HCT116 (cell line): ENCODE measurements at regions not wholly inside any gene's neighbourhood (a gene's known extent, or its start where the extent isn't known, plus 50 kb on each side); places are given as distances from the start of the nearest gene placed in this dataset.

ENCODE experiments used
- ATAC-seq: fragments of 200-7000 bp; cut with Tn5 transposase; 2 replicates; pipeline ENCODE4 v1.9.1; 2020; ENCODE audit warnings: mild to moderate bottlenecking, moderate library complexity
- BruUV-seq: library from RNA; stranded (reverse); fragments of 400-500 nt; replicated peaks from 2 replicates; lab custom pipeline; 2021; lab: Mats Ljungman, UMichigan
- CTCF ChIA-PET: fragments of 300-600 bp; sonication (Branson Sonifier 250); formaldehyde crosslinking; loops from one replicate; lab custom pipeline; 2021; ENCODE audit warnings: antibody characterized with exemption; lab: Charles Lee
- POLR2A ChIA-PET: fragments of 300-600, 350-600 bp; sonication (Branson Sonifier 250); formaldehyde crosslinking; loops from one replicate; lab custom pipeline; 2021; ENCODE audit warnings: antibody characterized with exemption; lab: Charles Lee
- RAD21 ChIA-PET, 2 experiments: fragments of 300-600 bp; sonication (Branson Sonifier 250); formaldehyde crosslinking; loops; one replicate each; lab custom pipeline; 2023; ENCODE audit warnings: low total read pairs in 2 of 2; ENCODE audit not compliant: uncharacterized antibody in 2 of 2, unreplicated experiment in 2 of 2, low non-redundant PET in 1 of 2; lab: Charles Lee
- DNase-seq: peaks from one replicate; pipeline ENCODE4 v3.0.0-alpha.2; 2010; ENCODE audit warnings: low read depth, low spot score
- H2AFZ ChIP-seq: fragments of 200-600 bp; shearing (Covaris generic), sonication (generic); 2 replicates; pipeline ENCODE4 v1.6.1; 2017; ENCODE audit warnings: low read depth, mixed run types, mixed read lengths, antibody characterized with exemption, low read length; ENCODE audit not compliant: poor library complexity, severe bottlenecking
- H3K27ac ChIP-seq: 2 replicates; pipeline ENCODE4 v1.5.1; 2012; ENCODE audit warnings: low read depth, low read length
- H3K27me3 ChIP-seq: fragments of 200-600 bp; sonication (generic); 2 replicates; pipeline ENCODE4 v1.6.1; 2016; ENCODE audit warnings: mixed run types, low read length, mixed read lengths; ENCODE audit not compliant: insufficient read depth
- H3K36me3 ChIP-seq, 2 experiments: fragments of 200-500 bp in 1 of 2; fragments of 200-600 bp in 1 of 2; sonication (Bioruptor generic) in 1 of 2; sonication (generic) in 1 of 2; 2 replicates each; pipeline versions ENCODE4 v1.5.1 to v1.6.1; 2014 to 2016; ENCODE audit warnings: low read length in 2 of 2, inconsistent platforms in 1 of 2, mixed read lengths in 1 of 2, mixed run types in 1 of 2; ENCODE audit not compliant: insufficient read depth in 2 of 2, control insufficient read depth in 1 of 2
- H3K4me1 ChIP-seq, 2 experiments: fragments of 200-600 bp in 1 of 2; sonication (generic) in 1 of 2; 2 replicates each; pipeline versions ENCODE4 v1.5.1 to v1.6.1; 2012 to 2017; ENCODE audit warnings: low read length in 2 of 2, inconsistent platforms in 1 of 2, mild to moderate bottlenecking in 1 of 2, mixed read lengths in 1 of 2, mixed run types in 1 of 2, moderate library complexity in 1 of 2; ENCODE audit not compliant: insufficient read depth in 2 of 2, control insufficient read depth in 1 of 2
- H3K4me2 ChIP-seq: fragments of 200-600 bp; sonication (generic); 2 replicates; pipeline ENCODE4 v1.6.1; 2017; ENCODE audit warnings: mixed run types, low read length, mixed read lengths
- H3K4me3 ChIP-seq, 2 experiments: fragments of 200-600 bp in 1 of 2; sonication (generic) in 1 of 2; replicated peaks in 1 of 2; 2 replicates each; pipeline ENCODE4 v1.5.1; 2011 to 2016; ENCODE audit warnings: low read length in 2 of 2, control low read depth in 1 of 2, low read depth in 1 of 2, mild to moderate bottlenecking in 1 of 2, mixed read lengths in 1 of 2, mixed run types in 1 of 2
- H3K79me2 ChIP-seq: fragments of 200-600 bp; sonication (generic); 2 replicates; pipeline ENCODE4 v1.6.1; 2017; ENCODE audit warnings: mild to moderate bottlenecking, mixed run types, low read length, moderate library complexity, mixed read lengths; ENCODE audit not compliant: insufficient read depth
- H3K9ac ChIP-seq: fragments of 200-600 bp; sonication (generic); 2 replicates; pipeline ENCODE4 v1.6.1; 2016; ENCODE audit warnings: low read length, mixed read lengths
- H3K9me2 ChIP-seq: fragments of 200-600 bp; sonication (generic), shearing (Covaris generic); 2 replicates; pipeline ENCODE4 v1.6.1; 2017; ENCODE audit warnings: mixed run types, mild to moderate bottlenecking, moderate library complexity; ENCODE audit not compliant: insufficient read depth
- H3K9me3 ChIP-seq, 2 experiments: fragments of 200-500 bp in 1 of 2; fragments of 200-600 bp in 1 of 2; sonication (Bioruptor generic) in 1 of 2; sonication (generic) in 1 of 2; 2 replicates each; pipeline ENCODE4 v1.6.1; 2014 to 2017; ENCODE audit warnings: low read length in 2 of 2, mixed read lengths in 2 of 2, inconsistent platforms in 1 of 2, low read depth in 1 of 2, mild to moderate bottlenecking in 1 of 2, mixed run types in 1 of 2, moderate library complexity in 1 of 2; ENCODE audit not compliant: control insufficient read depth in 1 of 2, insufficient read depth in 1 of 2
- H4K20me1 ChIP-seq: fragments of 200-600 bp; sonication (generic), shearing (Covaris generic); 2 replicates; pipeline ENCODE4 v1.6.1; 2017; ENCODE audit warnings: mixed run types, mild to moderate bottlenecking, moderate library complexity; ENCODE audit not compliant: insufficient read depth
- CBX3 ChIP-seq: IDR thresholded peaks from 2 replicates; pipeline ENCODE4 v1.6.1; 2012; ENCODE audit warnings: low read depth
- EGR1 ChIP-seq: IDR thresholded peaks from 2 replicates; pipeline ENCODE4 v1.6.1; 2012; ENCODE audit warnings: low read depth
- ELF1 ChIP-seq: IDR thresholded peaks from 2 replicates; pipeline ENCODE4 v1.6.1; 2012; ENCODE audit warnings: low read depth, borderline replicate concordance
- EZH2 ChIP-seq: fragments of 200-600 bp; sonication (generic); IDR thresholded peaks from 2 replicates; pipeline ENCODE4 v1.6.1; 2017; ENCODE audit warnings: antibody characterized with exemption, mixed run types
- EZH2phosphoT487 ChIP-seq: fragments of 200-600 bp; IDR thresholded peaks from 2 replicates; pipeline ENCODE4 v1.6.1; 2018; ENCODE audit warnings: antibody characterized with exemption, borderline replicate concordance
- POLR2AphosphoS5 ChIP-seq: IDR thresholded peaks from 2 replicates; pipeline ENCODE4 v1.6.1; 2011; ENCODE audit warnings: mild to moderate bottlenecking, low read depth, low read length, moderate library complexity
- RAD21 ChIP-seq: IDR thresholded peaks from 2 replicates; pipeline ENCODE4 v1.6.1; 2012; ENCODE audit warnings: low read depth, mild to moderate bottlenecking
- SIN3A ChIP-seq: IDR thresholded peaks from 2 replicates; pipeline ENCODE4 v1.6.1; 2012; ENCODE audit warnings: low read depth
- SP1 ChIP-seq: IDR thresholded peaks from 2 replicates; pipeline ENCODE4 v1.6.1; 2012; ENCODE audit warnings: low read depth
- SRF ChIP-seq: IDR thresholded peaks from 2 replicates; pipeline ENCODE4 v1.6.1; 2012; ENCODE audit warnings: low read depth
- TCF7L2 ChIP-seq: IDR thresholded peaks from 2 replicates; pipeline ENCODE4 v1.7.0; 2011; ENCODE audit warnings: borderline replicate concordance, inconsistent platforms; ENCODE audit not compliant: insufficient read depth, insufficient read length; ENCODE audit errors: extremely low read depth
- YY1 ChIP-seq: IDR thresholded peaks from 2 replicates; pipeline ENCODE4 v1.6.1; 2011; ENCODE audit warnings: low read length, low read depth, moderate library complexity, mild to moderate bottlenecking; ENCODE audit not compliant: insufficient replicate concordance; ENCODE audit errors: extremely low read depth
- ZFX ChIP-seq: fragments of 450-650 bp; IDR thresholded peaks from 2 replicates; pipeline ENCODE4 v1.6.1; 2017
- ZNF274 ChIP-seq: fragments of 200-500 bp; sonication (Bioruptor generic); IDR thresholded peaks from 2 replicates; pipeline ENCODE4 v1.6.1; 2014; ENCODE audit warnings: mild to moderate bottlenecking, low read depth, low read length, inconsistent platforms
- intact Hi-C: fragments of 100-400 bp; cut with micrococcal nuclease; formaldehyde crosslinking; loops from 2 replicates; pipeline ENCODE4 v1.10.0; 2022
- TF ChIP-seq, protein P1 (sequence below), 3 experiments: fragments of 200-600 bp in 1 of 3; sonication (generic) in 1 of 3; IDR thresholded peaks in 2 of 3; conservative IDR thresholded peaks in 1 of 3; 2 replicates each; pipeline ENCODE4 v1.5.1; 2012 to 2017; ENCODE audit warnings: low read depth in 2 of 3, low read length in 2 of 3, antibody characterized with exemption in 1 of 3, borderline replicate concordance in 1 of 3, control low read depth in 1 of 3, mild to moderate bottlenecking in 1 of 3, mixed read lengths in 1 of 3, mixed run types in 1 of 3, moderate library complexity in 1 of 3; ENCODE audit not compliant: insufficient read depth in 1 of 3
- TF ChIP-seq, protein P2 (sequence below): IDR thresholded peaks from 2 replicates; pipeline ENCODE4 v1.6.1; 2012
- TF ChIP-seq, protein P3 (sequence below): IDR thresholded peaks from 2 replicates; pipeline ENCODE4 v1.6.1; 2012
- TF ChIP-seq, protein P4 (sequence below): IDR thresholded peaks from 2 replicates; pipeline ENCODE4 v1.6.1; 2011; ENCODE audit warnings: mild to moderate bottlenecking, low read length, moderate library complexity; ENCODE audit not compliant: insufficient replicate concordance; ENCODE audit errors: extremely low read depth

DNA sequence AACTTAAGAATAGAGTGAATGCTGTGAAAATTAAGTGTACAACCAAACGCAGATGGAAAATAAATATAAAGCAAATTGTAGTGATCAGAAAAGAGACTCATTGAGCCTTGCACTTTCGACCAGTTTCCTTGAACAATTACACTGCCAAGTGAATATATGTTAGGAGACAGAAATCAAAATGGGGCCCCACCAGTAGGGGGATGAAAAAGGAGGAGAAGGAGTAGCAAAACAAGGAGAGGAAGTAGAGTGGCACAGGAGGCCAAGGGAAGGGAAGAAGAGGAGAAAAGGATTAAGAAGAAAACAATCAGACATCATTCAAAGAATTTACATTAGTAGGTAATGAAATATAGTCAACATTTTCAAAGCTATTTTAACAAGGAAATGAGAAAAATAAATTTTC is 1770.6 kb downstream of the PLA2G4A start:
- intact Hi-C loops = no loop called here
- TF ChIP-seq ZFX = no peak
- TF ChIP-seq, protein P1, sequence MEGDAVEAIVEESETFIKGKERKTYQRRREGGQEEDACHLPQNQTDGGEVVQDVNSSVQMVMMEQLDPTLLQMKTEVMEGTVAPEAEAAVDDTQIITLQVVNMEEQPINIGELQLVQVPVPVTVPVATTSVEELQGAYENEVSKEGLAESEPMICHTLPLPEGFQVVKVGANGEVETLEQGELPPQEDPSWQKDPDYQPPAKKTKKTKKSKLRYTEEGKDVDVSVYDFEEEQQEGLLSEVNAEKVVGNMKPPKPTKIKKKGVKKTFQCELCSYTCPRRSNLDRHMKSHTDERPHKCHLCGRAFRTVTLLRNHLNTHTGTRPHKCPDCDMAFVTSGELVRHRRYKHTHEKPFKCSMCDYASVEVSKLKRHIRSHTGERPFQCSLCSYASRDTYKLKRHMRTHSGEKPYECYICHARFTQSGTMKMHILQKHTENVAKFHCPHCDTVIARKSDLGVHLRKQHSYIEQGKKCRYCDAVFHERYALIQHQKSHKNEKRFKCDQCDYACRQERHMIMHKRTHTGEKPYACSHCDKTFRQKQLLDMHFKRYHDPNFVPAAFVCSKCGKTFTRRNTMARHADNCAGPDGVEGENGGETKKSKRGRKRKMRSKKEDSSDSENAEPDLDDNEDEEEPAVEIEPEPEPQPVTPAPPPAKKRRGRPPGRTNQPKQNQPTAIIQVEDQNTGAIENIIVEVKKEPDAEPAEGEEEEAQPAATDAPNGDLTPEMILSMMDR (IDR thresholded peaks at IDR 0.05 in 2 of 3, conservative IDR thresholded peaks at IDR 0.05 in 1 of 3; ENCODE audit: borderline replicate concordance in 1 of 3, insufficient read depth in 1 of 3, low read depth in 2 of 3, low read length in 2 of 3) = peak in 1 of 3 experiments; percentile 33; a peak in 1 of 6 replicates
- no peak; the same call in 1 of the 2 replicates for ATAC-seq
- Histone ChIP-seq H3K9ac (no peak overlapping the region), H3K4me1 (no peaks in the 10 kb centered on the region), H3K9me2 (no peaks in the 10 kb centered on the region), H2AFZ (peak overlapping the region; percentile 33), H3K27me3 (no peaks in the 10 kb centered on the region), H3K9me3 (no peaks in the 10 kb centered on the region; a peak in 1 of 4 replicates), H4K20me1 (no peaks in the 10 kb centered on the region), H3K36me3 (no peaks in the 10 kb centered on the region), H3K27ac (no peak overlapping the region), H3K4me2 (no peak overlapping the region), H3K4me3 (no peak overlapping the region), H3K79me2 (no peaks in the 10 kb centered on the region)
- DNase-seq = no peak
- ChIA-PET RAD21 (no interaction called here), POLR2A (no interaction called here), CTCF (no interaction called here)
- BruUV-seq = no TSS peak

DNA sequence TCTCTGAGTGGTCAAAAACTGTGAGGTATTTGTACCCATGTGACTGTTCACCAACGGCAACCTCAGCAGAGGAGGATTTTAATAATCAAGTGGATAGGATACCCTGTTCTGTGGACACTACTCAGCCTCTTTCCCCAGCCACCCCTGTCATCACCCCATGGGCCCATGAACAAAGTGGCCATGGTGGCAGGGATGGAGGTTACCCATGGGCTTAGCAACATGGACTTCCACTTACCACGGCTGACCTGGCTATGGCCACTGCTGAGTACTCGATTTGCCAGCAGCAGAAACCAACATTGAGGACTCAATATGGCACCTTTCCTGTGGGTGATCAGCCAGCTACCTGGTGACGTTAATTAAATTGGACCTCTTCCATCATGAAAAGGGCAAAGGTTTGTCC is 1782.7 kb downstream of the PLA2G4A start:
- no peaks in the 10 kb centered on the region for H3K9me2 ChIP-seq
- no peaks in the 10 kb centered on the region for H3K4me1 ChIP-seq
- ChIA-PET POLR2A (no interaction called here), CTCF (no interaction called here), RAD21 (no interaction called here)
- H3K27me3 ChIP-seq = no peaks in the 10 kb centered on the region
- DNase-seq (no peak), ATAC-seq (no peak)
- no peaks in the 10 kb centered on the region for H3K79me2 ChIP-seq
- H4K20me1 ChIP-seq = no peaks in the 10 kb centered on the region
- no peak overlapping the region for H3K27ac ChIP-seq
- H3K9me3 ChIP-seq = no peaks in the 10 kb centered on the region; a peak in 1 of 4 replicates
- no peak overlapping the region for H3K4me3 ChIP-seq
- no peak overlapping the region for H3K4me2 ChIP-seq
- no peaks in the 10 kb centered on the region for H3K36me3 ChIP-seq
- H2AFZ ChIP-seq = no peak overlapping the region
- TF ChIP-seq EGR1 (no peak), YY1 (no peak), POLR2AphosphoS5 (no peak), RAD21 (no peak), ZNF274 (no peak), TCF7L2 (no peak), SIN3A (no peak), SRF (no peak), CBX3 (no peak), EZH2phosphoT487 (no peak), ELF1 (no peak), ZFX (no peak), SP1 (no peak), EZH2 (no peak)
- TF ChIP-seq, protein P2, sequence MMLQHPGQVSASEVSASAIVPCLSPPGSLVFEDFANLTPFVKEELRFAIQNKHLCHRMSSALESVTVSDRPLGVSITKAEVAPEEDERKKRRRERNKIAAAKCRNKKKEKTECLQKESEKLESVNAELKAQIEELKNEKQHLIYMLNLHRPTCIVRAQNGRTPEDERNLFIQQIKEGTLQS = no peak
- TF ChIP-seq, protein P3, sequence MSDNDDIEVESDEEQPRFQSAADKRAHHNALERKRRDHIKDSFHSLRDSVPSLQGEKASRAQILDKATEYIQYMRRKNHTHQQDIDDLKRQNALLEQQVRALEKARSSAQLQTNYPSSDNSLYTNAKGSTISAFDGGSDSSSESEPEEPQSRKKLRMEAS = no peak
- TF ChIP-seq, protein P4, sequence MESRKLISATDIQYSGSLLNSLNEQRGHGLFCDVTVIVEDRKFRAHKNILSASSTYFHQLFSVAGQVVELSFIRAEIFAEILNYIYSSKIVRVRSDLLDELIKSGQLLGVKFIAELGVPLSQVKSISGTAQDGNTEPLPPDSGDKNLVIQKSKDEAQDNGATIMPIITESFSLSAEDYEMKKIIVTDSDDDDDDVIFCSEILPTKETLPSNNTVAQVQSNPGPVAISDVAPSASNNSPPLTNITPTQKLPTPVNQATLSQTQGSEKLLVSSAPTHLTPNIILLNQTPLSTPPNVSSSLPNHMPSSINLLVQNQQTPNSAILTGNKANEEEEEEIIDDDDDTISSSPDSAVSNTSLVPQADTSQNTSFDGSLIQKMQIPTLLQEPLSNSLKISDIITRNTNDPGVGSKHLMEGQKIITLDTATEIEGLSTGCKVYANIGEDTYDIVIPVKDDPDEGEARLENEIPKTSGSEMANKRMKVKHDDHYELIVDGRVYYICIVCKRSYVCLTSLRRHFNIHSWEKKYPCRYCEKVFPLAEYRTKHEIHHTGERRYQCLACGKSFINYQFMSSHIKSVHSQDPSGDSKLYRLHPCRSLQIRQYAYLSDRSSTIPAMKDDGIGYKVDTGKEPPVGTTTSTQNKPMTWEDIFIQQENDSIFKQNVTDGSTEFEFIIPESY = no peak
- intact Hi-C loops = no loop called here
- no peak overlapping the region for H3K9ac ChIP-seq
- no TSS peak for BruUV-seq
